ENCODE measurements at regions not wholly inside any gene's neighbourhood (a gene's known extent, or its start where the extent isn't known, plus 50 kb on each side); places are given as distances from the start of the nearest gene placed in this dataset.

- TF ChIP-seq CTCF (IDR thresholded peaks at IDR 0.05) (no peak), ZFX (IDR thresholded peaks at IDR 0.05; ENCODE audit: borderline replicate concordance) (no peak)
Observed at GRCh38 chr12:74941670-74942069, 268.0 kb downstream of the KCNC2 start.
